HUES6 (cell line): ENCODE measurements at regions not wholly inside any gene's neighbourhood (a gene's known extent, or its start where the extent isn't known, plus 50 kb on each side); places are given as distances from the start of the nearest gene placed in this dataset.

ENCODE experiments used
- H3K27ac ChIP-seq: 2 replicates; pipeline ENCODE4 v1.7.0; 2013; ENCODE audit warnings: low read depth, mild to moderate bottlenecking, low read length, inconsistent platforms
- H3K27me3 ChIP-seq: 2 replicates; pipeline ENCODE4 v1.6.1; 2013; ENCODE audit warnings: low read length; ENCODE audit not compliant: control insufficient read depth, insufficient read depth
- H3K36me3 ChIP-seq: 2 replicates; pipeline ENCODE4 v1.6.1; 2013; ENCODE audit warnings: low read length; ENCODE audit not compliant: control insufficient read depth, insufficient read depth
- H3K4me1 ChIP-seq: 2 replicates; pipeline ENCODE4 v1.6.1; 2013; ENCODE audit warnings: low read length; ENCODE audit not compliant: control insufficient read depth, insufficient read depth
- H3K4me3 ChIP-seq: 2 replicates; pipeline ENCODE4 v1.5.1; 2013; ENCODE audit warnings: low read depth, low read length
- H3K9ac ChIP-seq: one replicate; pipeline ENCODE4 v1.6.1; 2013; ENCODE audit warnings: mild to moderate bottlenecking, low read length
- H3K9me3 ChIP-seq: 2 replicates; pipeline ENCODE4 v1.6.1; 2013; ENCODE audit warnings: low read depth, low read length; ENCODE audit not compliant: control insufficient read depth, insufficient read depth

DNA sequence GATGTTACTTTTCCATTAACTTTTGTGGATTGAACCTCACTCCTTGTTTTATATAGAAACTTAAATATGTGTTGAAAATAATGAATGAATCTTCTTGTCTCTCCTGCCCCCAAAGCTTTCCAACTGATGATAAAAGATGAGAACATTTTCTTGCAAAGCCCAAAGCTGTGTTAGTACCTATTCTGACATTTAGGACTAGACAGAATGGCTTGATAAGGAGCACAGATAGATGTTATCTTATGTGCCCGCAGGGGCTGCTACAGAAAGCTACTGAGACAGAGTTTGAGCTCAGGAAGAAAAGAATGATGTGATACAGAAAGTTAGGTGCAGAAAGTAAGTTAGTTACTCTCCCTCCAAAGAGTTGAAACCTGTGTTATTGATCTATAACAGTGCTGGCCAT lies 109.4 kb upstream of the ATP11B start:
- no peak overlapping the region for H3K27ac ChIP-seq
- H3K4me3 ChIP-seq, result no peak overlapping the region
- no peaks in the 10 kb centered on the region for H3K27me3 ChIP-seq
- H3K9me3 ChIP-seq, result no peaks in the 10 kb centered on the region
- H3K4me1 ChIP-seq, result peaks cover 6% of the 10 kb centered on the region; the same call in 1 of the 2 replicates
- H3K36me3 ChIP-seq, result no peaks in the 10 kb centered on the region
- no peak overlapping the region for H3K9ac ChIP-seq

DNA sequence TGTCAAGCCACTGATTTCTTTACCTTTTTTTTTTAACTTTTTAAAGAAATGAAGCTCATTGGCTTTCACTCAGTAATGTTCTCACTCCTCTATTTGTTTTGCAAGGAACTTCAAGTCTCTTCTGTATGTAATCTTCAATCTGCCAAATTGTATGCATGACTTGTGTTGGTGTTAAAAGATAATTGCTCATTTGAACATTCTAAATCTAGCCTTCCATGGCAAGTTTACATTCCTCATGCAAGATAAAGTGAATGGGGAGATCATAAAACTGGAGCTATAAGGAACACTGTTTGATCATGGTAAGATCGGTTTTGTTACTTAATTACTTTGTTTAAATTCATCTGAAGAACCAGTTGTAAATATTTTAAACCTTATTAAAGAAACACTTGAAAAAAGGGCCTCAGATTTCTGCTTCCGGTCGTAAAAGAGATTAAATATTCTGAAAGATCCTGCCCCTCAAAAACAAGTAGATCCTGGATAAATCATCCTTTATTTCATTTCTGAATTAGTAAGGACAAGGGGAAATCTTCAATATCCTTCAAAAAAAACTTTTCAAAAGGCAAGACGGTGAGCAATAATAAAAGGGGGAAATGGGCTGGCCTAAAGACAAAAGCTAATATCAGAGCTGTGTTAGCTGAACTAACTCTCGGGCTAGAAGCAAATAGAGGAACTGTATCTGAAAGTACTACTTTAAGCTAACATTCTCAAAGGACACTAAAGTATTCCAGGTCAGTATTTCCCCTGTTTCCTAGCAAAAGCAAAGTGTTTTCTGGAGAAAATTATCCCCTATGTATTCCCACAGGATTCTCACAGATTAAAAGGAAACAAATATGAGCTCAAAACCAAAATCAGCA lies 107.0 kb upstream of the ATP11B start:
- H3K4me3 ChIP-seq, result no peak overlapping the region
- no peaks in the 10 kb centered on the region for H3K27me3 ChIP-seq
- H3K27ac ChIP-seq, result no peak overlapping the region

DNA sequence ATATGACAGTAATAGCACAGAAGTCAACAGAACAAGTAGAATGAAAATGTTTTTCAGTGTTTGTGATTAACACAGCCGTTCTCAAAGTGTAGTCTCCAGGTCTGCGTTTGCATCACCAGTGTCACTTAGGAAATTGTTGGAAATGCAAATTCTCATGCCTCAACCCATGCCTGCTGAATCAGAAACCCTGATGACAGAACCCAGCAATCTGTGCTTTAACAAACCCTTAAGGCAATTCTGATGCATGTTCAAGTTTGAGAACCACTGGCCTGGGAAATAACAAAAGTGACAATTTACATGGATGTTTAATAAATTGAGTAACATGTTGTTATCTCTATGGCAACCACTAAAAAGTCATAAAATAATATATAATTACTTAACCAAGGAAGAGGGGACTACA lies 103.1 kb upstream of the ATP11B start:
- no peak overlapping the region for H3K27ac ChIP-seq
- H3K4me3 ChIP-seq, result no peak overlapping the region
- H3K9me3 ChIP-seq, result no peaks in the 10 kb centered on the region
- H3K4me1 ChIP-seq, result no peaks in the 10 kb centered on the region
- no peak overlapping the region for H3K9ac ChIP-seq
- no peaks in the 10 kb centered on the region for H3K36me3 ChIP-seq
- H3K27me3 ChIP-seq, result no peaks in the 10 kb centered on the region

More for the DNA sequence above, 107.0 kb upstream of the ATP11B start:
- H3K9me3 ChIP-seq, result no peaks in the 10 kb centered on the region
- H3K4me1 ChIP-seq, result peaks cover 6% of the 10 kb centered on the region; the same call in 1 of the 2 replicates
- no peaks in the 10 kb centered on the region for H3K36me3 ChIP-seq
- no peak overlapping the region for H3K9ac ChIP-seq

DNA sequence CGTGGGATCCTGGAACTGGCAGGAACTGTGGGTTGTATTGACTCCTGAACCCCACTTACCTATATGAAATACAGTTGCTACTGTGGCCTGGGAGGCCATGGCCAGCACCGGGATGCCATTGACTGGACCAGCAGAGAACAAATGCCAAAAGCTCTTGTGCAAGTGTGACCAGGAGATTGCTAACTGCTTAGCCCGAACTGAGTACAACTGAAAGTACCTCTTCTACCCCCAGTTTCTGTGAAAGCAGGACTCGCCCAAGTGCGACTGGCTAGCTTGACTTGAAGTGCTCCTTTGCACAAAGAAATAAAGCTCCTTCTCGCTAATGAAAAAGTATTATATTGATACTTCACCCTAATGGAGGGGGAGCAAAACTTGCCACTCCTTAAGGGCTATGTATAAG lies 101.3 kb upstream of the ATP11B start:
- no peak overlapping the region for H3K9ac ChIP-seq
- H3K27me3 ChIP-seq, result no peaks in the 10 kb centered on the region
- no peaks in the 10 kb centered on the region for H3K9me3 ChIP-seq
- H3K4me1 ChIP-seq, result no peaks in the 10 kb centered on the region
- H3K27ac ChIP-seq, result no peak overlapping the region
- H3K4me3 ChIP-seq, result no peak overlapping the region
- H3K36me3 ChIP-seq, result no peaks in the 10 kb centered on the region

DNA sequence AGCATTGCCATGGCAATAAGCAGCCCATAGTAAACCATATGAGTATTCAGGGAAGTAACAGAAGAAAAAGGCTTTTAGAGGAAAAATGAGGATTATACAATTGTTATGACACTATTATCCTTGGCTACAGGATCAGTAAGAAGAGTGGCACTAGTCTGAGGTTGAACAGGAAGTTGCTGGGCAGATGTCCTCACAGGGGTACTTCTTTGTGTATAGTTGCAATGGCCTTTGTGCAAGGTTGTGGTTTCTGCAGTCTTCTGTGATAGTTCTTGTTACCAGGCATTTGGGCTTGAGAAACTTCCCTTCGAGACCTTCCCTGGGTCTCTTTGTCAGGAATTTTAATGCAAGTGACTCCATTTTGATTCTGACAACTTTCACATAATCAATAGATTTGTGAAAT lies 100.6 kb upstream of the ATP11B start:
- H3K27ac ChIP-seq, result no peak overlapping the region
- no peak overlapping the region for H3K4me3 ChIP-seq
- H3K36me3 ChIP-seq, result no peaks in the 10 kb centered on the region
- no peaks in the 10 kb centered on the region for H3K9me3 ChIP-seq
- H3K4me1 ChIP-seq, result no peaks in the 10 kb centered on the region
- H3K27me3 ChIP-seq, result no peaks in the 10 kb centered on the region
- H3K9ac ChIP-seq, result no peak overlapping the region

DNA sequence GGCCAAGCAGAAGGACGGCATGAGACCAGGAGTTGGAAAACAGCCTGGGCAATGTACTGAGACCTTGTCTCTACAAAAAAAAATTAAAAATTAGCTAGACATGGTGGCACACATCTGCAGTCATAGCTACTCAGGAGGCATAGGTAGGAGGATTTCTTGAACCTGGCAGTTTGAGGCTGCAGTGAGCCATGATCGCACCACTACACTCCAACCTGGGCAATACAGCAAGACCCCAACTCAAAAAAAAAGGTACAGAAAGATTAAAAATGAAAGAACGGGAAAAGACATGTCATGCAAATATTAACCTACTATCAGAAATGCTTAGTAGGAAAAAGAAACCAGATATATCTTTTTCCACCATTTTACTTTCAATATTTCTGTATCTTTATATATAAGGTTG lies 99.6 kb upstream of the ATP11B start:
- no peaks in the 10 kb centered on the region for H3K36me3 ChIP-seq

DNA sequence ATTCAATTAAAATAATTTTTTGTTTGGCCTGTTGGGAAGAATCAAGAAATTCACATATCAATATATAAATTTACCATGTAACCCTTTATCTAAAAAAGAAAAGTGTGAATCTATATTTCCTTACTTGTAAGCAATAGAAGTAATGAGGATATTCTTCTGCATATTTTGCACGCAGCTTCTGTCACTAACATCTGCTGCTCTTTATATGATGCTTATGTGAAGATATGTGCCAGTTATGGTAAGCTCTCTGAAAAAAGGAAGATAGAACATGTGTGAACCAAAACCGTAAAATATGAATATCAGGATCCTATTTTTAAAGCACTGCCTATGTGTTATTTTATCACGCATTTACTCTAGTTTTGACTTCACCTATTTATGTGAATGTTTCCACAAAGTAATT lies 96.4 kb upstream of the ATP11B start:
- no peak overlapping the region for H3K4me3 ChIP-seq
- no peak overlapping the region for H3K27ac ChIP-seq
- no peaks in the 10 kb centered on the region for H3K27me3 ChIP-seq
- no peaks in the 10 kb centered on the region for H3K4me1 ChIP-seq
- H3K9ac ChIP-seq, result no peak overlapping the region
- H3K9me3 ChIP-seq, result no peaks in the 10 kb centered on the region
- H3K36me3 ChIP-seq, result no peaks in the 10 kb centered on the region

More for the DNA sequence above, 99.6 kb upstream of the ATP11B start:
- Histone ChIP-seq H3K9me3 (no peaks in the 10 kb centered on the region), H3K27ac (no peak overlapping the region), H3K4me3 (no peak overlapping the region), H3K9ac (no peak overlapping the region), H3K27me3 (no peaks in the 10 kb centered on the region), H3K4me1 (no peaks in the 10 kb centered on the region)

DNA sequence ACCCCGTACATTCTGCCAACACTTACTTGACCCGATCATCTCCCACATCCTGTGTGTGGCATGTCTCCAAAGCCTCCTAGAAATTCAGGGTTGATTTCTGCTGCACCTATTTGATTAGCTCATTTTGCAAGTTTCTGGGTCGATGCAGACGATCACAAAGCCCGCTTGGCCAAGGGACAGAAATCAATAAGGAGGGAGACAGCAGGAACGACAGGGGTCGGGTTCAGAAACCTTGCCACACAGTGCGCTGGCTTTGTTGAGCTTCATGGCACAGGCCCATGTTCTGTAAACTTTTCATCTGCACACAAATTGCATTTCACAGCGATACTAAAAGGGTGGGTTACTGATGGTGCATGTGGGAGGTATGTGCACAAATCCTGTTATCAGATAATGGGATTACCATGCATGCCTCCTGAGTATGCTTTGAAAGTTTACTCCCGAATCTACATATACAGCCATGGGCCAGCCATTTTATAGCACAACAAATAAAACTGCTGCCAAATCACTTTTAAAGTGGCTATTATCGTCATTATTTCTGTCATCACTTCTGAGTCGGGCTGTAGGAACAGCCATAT lies 95.9 kb upstream of the ATP11B start:
- no peaks in the 10 kb centered on the region for H3K36me3 ChIP-seq
- H3K9me3 ChIP-seq, result no peaks in the 10 kb centered on the region
- H3K27me3 ChIP-seq, result no peaks in the 10 kb centered on the region
- H3K9ac ChIP-seq, result no peak overlapping the region
- H3K27ac ChIP-seq, result no peak overlapping the region
- H3K4me1 ChIP-seq, result no peaks in the 10 kb centered on the region
- no peak overlapping the region for H3K4me3 ChIP-seq

DNA sequence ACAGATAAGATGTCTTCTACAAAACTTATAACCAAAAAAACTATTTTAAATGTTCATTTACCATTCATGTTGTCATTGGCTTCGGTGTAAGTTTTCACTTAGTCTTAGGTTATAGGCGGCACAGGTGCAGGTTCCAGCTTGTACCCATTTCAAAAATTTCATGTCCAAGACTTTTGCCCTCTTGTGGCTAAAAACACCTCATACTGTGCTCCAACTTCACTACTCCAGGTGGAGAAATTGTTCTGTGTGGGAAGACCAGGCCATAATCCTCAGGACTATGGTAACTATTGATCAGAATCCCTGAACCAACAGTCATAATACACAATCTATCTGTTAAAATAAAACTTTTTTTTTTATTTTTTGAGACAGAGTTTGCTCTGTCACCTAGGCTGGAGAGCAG lies 95.2 kb upstream of the ATP11B start:
- no peaks in the 10 kb centered on the region for H3K4me1 ChIP-seq
- H3K36me3 ChIP-seq, result no peaks in the 10 kb centered on the region
- H3K27ac ChIP-seq, result no peak overlapping the region
- H3K4me3 ChIP-seq, result no peak overlapping the region
- no peaks in the 10 kb centered on the region for H3K9me3 ChIP-seq
- H3K9ac ChIP-seq, result no peak overlapping the region
- H3K27me3 ChIP-seq, result no peaks in the 10 kb centered on the region

DNA sequence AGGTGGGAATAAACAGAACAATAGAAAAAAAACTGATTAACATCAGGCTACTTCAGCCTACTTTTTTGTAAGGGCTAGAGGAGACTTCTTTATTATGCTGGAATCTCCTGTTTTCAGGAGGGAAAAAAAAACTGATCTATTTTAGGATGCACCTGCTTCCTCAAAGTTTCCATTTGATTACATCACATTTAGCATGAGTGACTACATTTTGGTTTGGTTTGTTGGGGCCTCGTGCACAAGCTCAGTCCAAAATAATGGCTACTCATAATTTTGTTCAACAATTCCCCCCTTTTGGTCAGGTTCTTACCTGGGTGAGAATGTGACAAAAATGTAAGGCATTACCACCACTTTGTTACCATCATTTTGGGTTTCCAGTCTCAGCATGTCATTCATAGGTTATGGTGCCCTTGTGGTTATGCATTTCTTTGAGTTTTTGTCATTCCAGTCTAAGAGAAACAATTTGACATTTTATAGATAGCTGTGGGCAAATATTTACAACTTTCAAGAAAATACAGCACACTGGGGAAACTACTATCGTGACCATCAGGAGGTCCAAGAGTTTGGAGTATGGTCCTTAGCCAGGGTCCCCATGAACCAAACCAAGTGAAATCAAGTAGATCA lies 93.6 kb upstream of the ATP11B start:
- Histone ChIP-seq H3K36me3 (no peaks in the 10 kb centered on the region), H3K9ac (no peak overlapping the region), H3K4me3 (no peak overlapping the region), H3K9me3 (no peaks in the 10 kb centered on the region), H3K27ac (no peak overlapping the region), H3K4me1 (no peaks in the 10 kb centered on the region), H3K27me3 (no peaks in the 10 kb centered on the region)

DNA sequence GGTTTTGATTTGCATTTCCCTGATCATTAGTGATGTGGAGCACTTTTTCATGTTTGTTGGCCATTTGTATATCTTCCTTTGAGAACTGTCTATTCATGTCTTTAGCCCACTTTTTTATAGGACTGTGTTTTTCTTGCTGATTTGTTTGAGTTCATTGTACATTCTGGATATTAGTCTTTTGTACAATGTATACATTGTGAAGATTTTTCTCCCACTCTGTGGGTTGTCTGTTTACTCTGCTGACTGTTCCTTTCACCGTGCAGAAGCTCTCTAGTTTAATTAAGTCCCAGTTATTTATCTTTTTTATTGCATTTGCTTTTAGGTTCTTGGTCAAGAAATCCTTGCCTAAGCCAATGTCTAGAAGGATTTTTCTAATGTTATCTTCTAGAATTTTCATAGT lies 91.1 kb upstream of the ATP11B start:
- H3K36me3 ChIP-seq, result no peaks in the 10 kb centered on the region
- no peak overlapping the region for H3K4me3 ChIP-seq
- no peak overlapping the region for H3K27ac ChIP-seq
- H3K9ac ChIP-seq, result no peak overlapping the region
- H3K9me3 ChIP-seq, result no peaks in the 10 kb centered on the region
- H3K4me1 ChIP-seq, result no peaks in the 10 kb centered on the region; the same call in 1 of the 2 replicates
- no peaks in the 10 kb centered on the region for H3K27me3 ChIP-seq
